Gastroesophageal sphincter (tissue), 4 donors: ENCODE measurements at regions not wholly inside any gene's neighbourhood (a gene's known extent, or its start where the extent isn't known, plus 50 kb on each side); places are given as distances from the start of the nearest gene placed in this dataset.

Experiments used
- ATAC-seq: fragments of 150-250 bp; one replicate; pipeline ENCODE4 v1.9.1; 2016; ENCODE audit warnings: mild to moderate bottlenecking, moderate library complexity
- H3K27ac ChIP-seq, 4 donors: fragments of 200-600 bp; sonication (generic) in 3 of 4; 1 replicate in 3 of 4; 2 replicates in 1 of 4; pipeline ENCODE4 v1.5.1; 2016 to 2019
- H3K27me3 ChIP-seq: fragments of 200-600 bp; sonication (generic); one replicate; pipeline ENCODE4 v1.5.1; 2019
- H3K36me3 ChIP-seq, 2 donors: fragments of 200-600 bp; sonication (generic); one replicate each; pipeline ENCODE4 v1.5.1; 2019; ENCODE audit warnings: control low read depth in 1 of 2
- H3K4me1 ChIP-seq, 3 donors: fragments of 200-600 bp; sonication (generic); 1 replicate in 2 of 3; 2 replicates in 1 of 3; pipeline ENCODE4 v1.5.1; 2016 to 2019; ENCODE audit warnings: control low read depth in 2 of 3
- H3K4me3 ChIP-seq, 2 donors: fragments of 200-600 bp; sonication (generic); one replicate each; pipeline ENCODE4 v1.5.1; 2019; ENCODE audit warnings: mild to moderate bottlenecking in 1 of 2, moderate library complexity in 1 of 2
- H3K9me3 ChIP-seq, 3 donors: fragments of 200-600 bp; sonication (generic); one replicate each; pipeline ENCODE4 v1.5.1; 2017 to 2019; ENCODE audit warnings: control low read depth in 2 of 3
- EP300 ChIP-seq: sonication (generic); formaldehyde crosslinking; IDR thresholded peaks from one replicate; pipeline ENCODE4 v1.6.1; 2017; ENCODE audit warnings: antibody characterized with exemption, mild to moderate bottlenecking
- POLR2A ChIP-seq, 2 donors: fragments of 450-650 bp; IDR thresholded peaks; one replicate each; pipeline ENCODE4 v1.6.1; 2017; ENCODE audit warnings: antibody characterized with exemption in 2 of 2, mild to moderate bottlenecking in 2 of 2, moderate library complexity in 1 of 2
- POLR2AphosphoS5 ChIP-seq: sonication (generic); formaldehyde crosslinking; IDR thresholded peaks from one replicate; pipeline ENCODE4 v1.6.1; 2017; ENCODE audit warnings: antibody characterized with exemption
- WGBS, 2 donors: methylation state at CpG; one replicate each; pipeline ENCODE4 v1.1.5; 2018; ENCODE audit warnings: low coverage in 1 of 2; 5-methylcytosine and 5-hydroxymethylcytosine counted together
- TF ChIP-seq, protein P1 (sequence below), 4 experiments: fragments of 200-600 bp in 2 of 4; fragments of 450-650 bp in 2 of 4; sonication (generic) in 1 of 4; IDR thresholded peaks; one replicate each; pipeline ENCODE4 v1.5.1; 2017 to 2019; ENCODE audit warnings: antibody characterized with exemption in 4 of 4, mild to moderate bottlenecking in 2 of 4, moderate library complexity in 2 of 4

DNA sequence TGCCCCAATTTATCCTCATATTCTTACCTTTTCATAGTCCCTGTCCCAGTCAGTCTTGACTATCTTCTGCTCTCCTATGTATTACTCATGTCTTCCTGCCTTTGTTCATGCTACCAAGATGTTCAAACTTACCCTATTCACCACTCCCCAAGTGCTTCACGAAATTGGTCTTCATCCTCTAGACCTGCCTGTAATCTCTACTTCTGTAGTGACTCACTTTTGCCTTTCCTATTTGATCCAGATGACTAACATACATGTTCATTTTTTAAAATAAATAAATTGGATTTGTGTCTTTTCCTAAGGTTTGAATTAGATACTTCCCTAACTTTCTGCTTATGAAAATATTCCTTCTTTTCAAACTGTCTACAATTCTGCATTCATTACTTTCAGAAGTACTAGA lies 107.7 kb upstream of the PPM1H start:
- WGBS, 2 donors = 47 to 69% methylated on average over 1 of the region's 1 CpG
- Histone ChIP-seq H3K4me1 (no peaks in the 10 kb centered on the region), H3K4me3 (no peak overlapping the region), H3K27me3 (no peaks in the 10 kb centered on the region), H3K36me3 (no peaks in the 10 kb centered on the region), H3K9me3 (no peaks in the 10 kb centered on the region), H3K27ac (no peak overlapping the region)
- no peak for ATAC-seq
- TF ChIP-seq EP300 (no peak), POLR2AphosphoS5 (no peak), POLR2A (IDR thresholded peaks at IDR 0.05) (no peak)
- TF ChIP-seq, protein P1, sequence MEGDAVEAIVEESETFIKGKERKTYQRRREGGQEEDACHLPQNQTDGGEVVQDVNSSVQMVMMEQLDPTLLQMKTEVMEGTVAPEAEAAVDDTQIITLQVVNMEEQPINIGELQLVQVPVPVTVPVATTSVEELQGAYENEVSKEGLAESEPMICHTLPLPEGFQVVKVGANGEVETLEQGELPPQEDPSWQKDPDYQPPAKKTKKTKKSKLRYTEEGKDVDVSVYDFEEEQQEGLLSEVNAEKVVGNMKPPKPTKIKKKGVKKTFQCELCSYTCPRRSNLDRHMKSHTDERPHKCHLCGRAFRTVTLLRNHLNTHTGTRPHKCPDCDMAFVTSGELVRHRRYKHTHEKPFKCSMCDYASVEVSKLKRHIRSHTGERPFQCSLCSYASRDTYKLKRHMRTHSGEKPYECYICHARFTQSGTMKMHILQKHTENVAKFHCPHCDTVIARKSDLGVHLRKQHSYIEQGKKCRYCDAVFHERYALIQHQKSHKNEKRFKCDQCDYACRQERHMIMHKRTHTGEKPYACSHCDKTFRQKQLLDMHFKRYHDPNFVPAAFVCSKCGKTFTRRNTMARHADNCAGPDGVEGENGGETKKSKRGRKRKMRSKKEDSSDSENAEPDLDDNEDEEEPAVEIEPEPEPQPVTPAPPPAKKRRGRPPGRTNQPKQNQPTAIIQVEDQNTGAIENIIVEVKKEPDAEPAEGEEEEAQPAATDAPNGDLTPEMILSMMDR (IDR thresholded peaks at IDR 0.05) = no peak

DNA sequence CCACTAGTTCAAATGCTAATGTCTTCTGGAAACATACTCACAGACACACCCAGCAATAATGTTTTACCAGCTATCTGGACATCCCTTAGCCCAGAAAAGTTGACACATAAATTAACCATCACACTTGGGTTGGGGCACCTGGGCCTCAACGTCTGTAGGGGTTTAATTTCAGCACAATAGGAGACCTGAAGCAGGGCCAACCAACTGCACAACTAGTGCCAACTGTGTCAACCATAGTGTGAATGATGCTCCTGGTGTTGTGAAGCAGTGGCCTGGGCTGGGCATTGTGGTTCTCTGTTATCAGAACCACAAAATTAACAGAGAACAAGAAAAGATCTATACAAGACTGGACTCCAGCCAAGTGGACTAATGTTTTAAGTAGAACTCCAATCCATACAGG lies 106.7 kb upstream of the PPM1H start:
- H3K27me3 ChIP-seq = no peaks in the 10 kb centered on the region
- no peaks in the 10 kb centered on the region for H3K36me3 ChIP-seq
- ATAC-seq = no peak
- no peaks in the 10 kb centered on the region for H3K4me1 ChIP-seq
- no peak overlapping the region for H3K27ac ChIP-seq
- H3K4me3 ChIP-seq = no peak overlapping the region
- TF ChIP-seq, protein P1 (IDR thresholded peaks at IDR 0.05) = no peak
- no peak for TF ChIP-seq POLR2A (IDR thresholded peaks at IDR 0.05)
- TF ChIP-seq EP300 = no peak
- no peak for TF ChIP-seq POLR2AphosphoS5
- WGBS, 2 donors = 56% methylated on average over 1 of the region's 1 CpG; no CpG with 5 or more reads in 1 of the 2 donors
- H3K9me3 ChIP-seq = no peaks in the 10 kb centered on the region

DNA sequence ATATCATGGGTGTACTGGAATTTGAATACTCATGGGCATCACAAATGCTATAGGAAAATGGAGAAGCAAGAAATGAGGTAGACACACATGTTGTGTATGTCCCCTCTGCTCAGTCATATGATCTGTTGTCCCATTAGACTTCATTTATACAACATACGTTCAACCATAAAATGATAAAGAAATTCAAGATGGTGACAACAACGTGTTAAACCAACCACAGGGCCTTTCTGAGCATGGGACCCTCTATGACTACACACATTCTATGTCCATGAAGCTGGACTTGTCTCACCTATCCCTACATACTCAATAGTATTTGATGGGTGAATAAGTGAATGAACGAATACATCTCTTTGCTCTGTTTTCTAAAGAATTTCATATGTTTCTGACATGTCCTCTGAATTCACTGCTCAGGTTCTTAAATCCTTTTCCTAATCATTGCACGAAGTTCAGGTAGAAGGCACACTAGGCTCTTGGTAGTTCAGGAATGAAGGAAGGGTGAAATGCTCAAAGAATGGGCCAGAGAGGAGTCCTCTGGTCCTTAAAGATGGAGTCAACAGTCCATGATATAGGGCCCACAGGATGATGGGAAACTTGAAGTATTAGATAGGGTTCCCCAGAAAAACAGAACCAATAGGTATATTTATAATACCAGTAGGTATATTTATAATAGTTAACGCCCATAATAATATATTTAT lies 105.7 kb upstream of the PPM1H start:
- Histone ChIP-seq H3K27ac (no peak overlapping the region), H3K9me3 (no peaks in the 10 kb centered on the region), H3K4me1 (no peaks in the 10 kb centered on the region), H3K36me3 (no peaks in the 10 kb centered on the region), H3K4me3 (no peak overlapping the region), H3K27me3 (no peaks in the 10 kb centered on the region)
- no peak for TF ChIP-seq POLR2AphosphoS5
- no peak for TF ChIP-seq POLR2A (IDR thresholded peaks at IDR 0.05)
- TF ChIP-seq, protein P1 (IDR thresholded peaks at IDR 0.05) = no peak
- no peak for TF ChIP-seq EP300
- ATAC-seq = no peak
- WGBS, 2 donors = 86 to 89% methylated on average over 4 to 5 of the region's 5 CpGs

DNA sequence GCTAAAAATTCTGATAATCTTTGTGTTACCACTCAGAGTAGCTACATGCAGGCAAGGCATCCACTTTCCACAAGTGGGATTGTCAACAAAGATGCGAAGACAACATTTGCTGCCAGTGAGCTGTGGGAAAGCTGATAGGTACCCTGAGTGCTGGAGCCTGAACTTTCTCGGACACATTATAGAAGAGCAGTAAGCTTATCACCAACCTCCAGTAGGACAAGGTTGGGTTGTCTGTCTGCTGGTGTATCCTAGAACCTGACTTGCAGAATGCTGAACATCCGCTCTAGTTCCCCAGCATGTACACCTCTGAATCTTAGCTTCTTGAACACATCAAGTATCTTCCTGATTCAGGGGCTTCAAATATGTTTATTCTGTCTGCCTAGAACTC lies 103.8 kb upstream of the PPM1H start:
- no peak for ATAC-seq
- no peak overlapping the region for H3K4me3 ChIP-seq
- H3K36me3 ChIP-seq = no peaks in the 10 kb centered on the region
- no peaks in the 10 kb centered on the region for H3K27me3 ChIP-seq
- no peak overlapping the region for H3K27ac ChIP-seq
- WGBS, 2 donors = 92 to 94% methylated on average over 2 to 3 of the region's 3 CpGs
- TF ChIP-seq EP300 = no peak
- TF ChIP-seq, protein P1 (IDR thresholded peaks at IDR 0.05) = no peak
- no peak for TF ChIP-seq POLR2A (IDR thresholded peaks at IDR 0.05)
- no peak for TF ChIP-seq POLR2AphosphoS5
- H3K4me1 ChIP-seq = no peaks in the 10 kb centered on the region
- H3K9me3 ChIP-seq = no peaks in the 10 kb centered on the region
